ENCODE measurements at regions not wholly inside any gene's neighbourhood (a gene's known extent, or its start where the extent isn't known, plus 50 kb on each side); places are given as distances from the start of the nearest gene placed in this dataset.

- no peak for DNase-seq
Measured at GRCh38 chr3:72590732-72591221, 257.5 kb downstream of the SHQ1 start.

GRCh38 chr3:72587282-72587681, 261.0 kb downstream of the SHQ1 start:
- no peak for DNase-seq

DNA sequence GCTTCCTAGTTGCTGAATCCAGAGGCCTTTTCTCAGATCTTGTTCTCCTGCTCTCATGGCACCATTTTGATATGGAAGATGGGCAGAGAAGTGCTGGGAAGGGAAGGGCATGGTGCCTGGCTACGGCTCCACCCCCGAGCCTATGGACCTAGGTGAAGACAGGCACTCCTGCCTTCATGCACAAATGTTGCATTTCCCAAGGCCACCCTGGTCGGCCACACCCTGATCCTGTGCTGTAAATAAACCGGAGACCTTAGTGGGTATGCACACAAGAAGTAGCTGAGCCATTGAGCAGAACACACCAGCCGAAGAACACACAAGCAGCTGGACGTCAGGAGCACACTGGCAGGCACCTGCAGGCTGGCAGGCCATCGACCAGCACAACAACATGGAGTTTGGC, 261.6 kb downstream of the SHQ1 start:
- no peak for DNase-seq

- DNase-seq = no peak
Measured at GRCh38 chr3:72585966-72586365, 262.3 kb downstream of the SHQ1 start.

- no peak for DNase-seq
Measured at GRCh38 chr3:72584262-72584661, 264.0 kb downstream of the SHQ1 start.

DNA sequence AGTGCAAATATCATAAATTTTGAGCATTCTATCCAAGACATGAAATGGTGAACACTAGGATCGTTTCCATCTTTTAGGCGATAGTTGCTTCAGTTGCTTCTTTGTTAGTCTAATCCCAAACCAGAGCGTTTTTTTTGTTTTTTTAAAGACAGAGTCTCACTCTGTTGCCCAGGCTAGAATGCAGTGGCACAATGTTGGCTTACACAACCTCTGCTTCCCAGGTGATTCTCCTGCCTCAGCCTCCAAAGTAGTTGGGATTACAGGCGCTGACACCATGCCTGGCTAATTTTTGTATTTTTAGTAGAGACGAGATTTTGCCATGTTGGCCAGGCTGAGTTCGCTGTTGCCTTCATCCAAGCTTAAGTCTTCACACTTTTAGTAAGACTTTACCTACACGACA, 265.3 kb downstream of the SHQ1 start:
- no peak for DNase-seq

GRCh38 chr3:72582211-72582878, 265.9 kb downstream of the SHQ1 start:
- DNase-seq = peak; percentile 6

- DNase-seq = no peak
Measured at GRCh38 chr3:72580900-72581299, 267.3 kb downstream of the SHQ1 start.

DNA sequence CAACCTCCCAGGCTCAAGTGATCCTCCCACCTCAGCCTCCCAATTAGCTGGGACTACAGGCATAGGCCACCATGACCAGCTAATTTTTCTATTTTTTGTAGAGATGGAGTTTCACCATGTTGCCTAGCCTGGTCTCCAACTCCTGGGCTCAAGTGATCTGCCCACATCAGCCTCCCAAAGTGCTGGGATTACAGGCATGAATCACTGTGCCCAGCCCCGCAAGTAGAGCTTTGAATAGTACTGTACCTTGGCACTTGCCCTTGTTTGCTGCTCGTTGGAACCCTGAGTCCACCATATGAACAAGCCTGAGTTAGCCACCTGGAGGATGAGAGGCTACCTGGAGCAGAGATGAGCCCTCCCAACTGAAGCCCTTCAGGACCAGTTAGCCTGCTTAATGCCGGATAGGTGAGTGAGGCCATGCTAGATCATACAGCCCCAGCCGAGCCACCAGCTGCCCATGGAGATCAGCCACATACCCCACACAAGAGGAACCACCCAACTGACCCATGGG, 267.9 kb downstream of the SHQ1 start:
- DNase-seq = no peak

GRCh38 chr3:72579581-72580245, 268.5 kb downstream of the SHQ1 start:
- DNase-seq = no peak

DNA sequence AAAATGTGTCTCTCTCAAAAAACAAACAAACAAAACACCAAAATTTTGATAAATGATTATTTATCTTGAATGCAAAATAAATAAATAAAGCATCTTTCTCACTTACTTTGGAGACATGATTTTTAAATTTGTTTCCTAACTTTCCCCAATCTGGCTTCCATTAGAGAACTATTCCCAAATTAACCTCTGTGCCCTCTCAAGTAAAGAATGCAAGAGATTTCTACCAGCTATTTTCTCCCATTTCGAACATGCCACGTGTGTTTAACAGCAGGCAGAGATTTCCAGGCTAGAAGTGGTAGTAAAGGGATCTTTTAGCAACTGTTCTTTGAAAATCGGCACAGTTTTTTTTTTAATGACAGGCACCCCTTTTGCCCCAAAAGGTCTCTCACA, 269.1 kb downstream of the SHQ1 start:
- DNase-seq = no peak

DNA sequence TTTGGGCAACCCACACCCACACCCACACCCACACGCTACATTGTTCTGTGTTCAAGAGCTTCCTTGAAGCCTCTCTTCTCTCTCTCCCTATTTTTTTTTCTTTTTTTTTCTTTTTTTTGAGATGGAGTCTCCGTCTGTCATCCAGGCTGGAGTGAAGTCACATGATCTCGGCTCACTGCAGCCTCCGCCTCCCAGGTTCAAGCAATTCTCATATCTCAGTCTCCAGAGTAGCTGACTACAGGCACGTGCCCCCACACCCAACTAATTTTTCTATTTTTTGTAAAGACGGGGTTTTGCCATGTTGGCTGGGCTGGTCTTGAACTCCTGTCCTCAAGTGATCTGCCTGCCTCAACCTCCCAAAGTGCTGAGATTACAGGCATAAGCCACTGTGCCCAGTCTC, 271.1 kb downstream of the SHQ1 start:
- DNase-seq = no peak

- DNase-seq = no peak
Measured at GRCh38 chr3:72576563-72576962, 271.7 kb downstream of the SHQ1 start.

GRCh38 chr3:72574144-72574543, 274.1 kb downstream of the SHQ1 start:
- DNase-seq = no peak

- DNase-seq = no peak
Measured at GRCh38 chr3:72573051-72573450, 275.2 kb downstream of the SHQ1 start.

GRCh38 chr3:72572489-72573007, 275.7 kb downstream of the SHQ1 start:
- DNase-seq = no peak

- no peak for DNase-seq
Measured at GRCh38 chr3:72571638-72572114, 276.6 kb downstream of the SHQ1 start.

- DNase-seq = no peak
Measured at GRCh38 chr3:72571052-72571451, 277.2 kb downstream of the SHQ1 start.

DNA sequence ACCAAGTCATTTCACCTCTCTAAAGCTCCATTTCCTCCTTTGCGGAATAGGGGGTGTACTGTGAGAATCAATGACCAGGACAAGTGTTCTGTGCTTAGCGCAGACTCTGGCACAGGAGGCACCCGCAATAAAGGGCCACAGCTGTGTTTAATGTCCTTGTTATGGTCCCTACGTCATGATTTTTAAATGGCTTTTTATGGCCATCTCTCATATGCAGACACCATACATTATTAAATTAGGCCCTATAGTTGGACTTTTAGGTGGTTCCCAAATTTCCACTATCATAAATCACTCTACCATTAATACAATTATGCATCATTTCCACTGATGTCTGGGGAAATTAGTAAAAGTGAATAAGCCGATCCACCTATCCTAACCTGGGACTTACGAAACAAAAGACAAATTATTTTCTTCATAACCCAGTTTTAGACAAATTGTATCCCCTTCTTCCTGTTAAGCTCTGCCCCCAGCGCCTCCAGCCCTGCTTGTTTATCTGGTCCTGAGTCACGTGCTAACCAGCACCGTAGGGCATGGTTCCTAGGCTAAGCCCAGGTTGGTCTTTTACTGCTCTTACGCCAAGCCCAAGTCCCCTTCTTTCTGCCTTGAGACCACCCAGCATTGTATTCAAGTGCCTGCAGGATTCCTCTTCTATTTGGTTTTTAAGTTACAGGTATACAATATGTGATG, 278.3 kb downstream of the SHQ1 start:
- no peak for DNase-seq

GRCh38 chr3:72568083-72568482, 280.2 kb downstream of the SHQ1 start:
- no peak for DNase-seq

DNA sequence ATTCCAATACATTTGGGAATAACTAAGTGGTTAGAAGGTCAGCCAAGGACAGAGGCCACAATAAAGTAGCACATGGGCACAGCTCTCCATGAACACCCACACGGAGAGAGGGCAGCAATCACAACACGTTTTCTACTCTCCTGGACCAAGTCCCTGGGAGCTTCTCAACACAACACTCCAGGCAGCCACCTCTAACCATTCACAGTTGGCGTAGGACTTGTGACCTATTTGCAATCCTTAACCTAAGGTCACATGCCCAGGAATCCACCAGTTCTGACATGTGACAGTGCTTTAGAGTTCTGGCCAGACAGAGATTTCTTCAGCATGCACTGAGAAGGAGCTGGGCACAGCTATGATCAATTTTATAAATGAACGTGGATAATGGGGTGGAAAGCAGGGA, 280.8 kb downstream of the SHQ1 start:
- no peak for DNase-seq

GRCh38 chr3:72565593-72565992, 282.7 kb downstream of the SHQ1 start:
- DNase-seq = no peak

DNA sequence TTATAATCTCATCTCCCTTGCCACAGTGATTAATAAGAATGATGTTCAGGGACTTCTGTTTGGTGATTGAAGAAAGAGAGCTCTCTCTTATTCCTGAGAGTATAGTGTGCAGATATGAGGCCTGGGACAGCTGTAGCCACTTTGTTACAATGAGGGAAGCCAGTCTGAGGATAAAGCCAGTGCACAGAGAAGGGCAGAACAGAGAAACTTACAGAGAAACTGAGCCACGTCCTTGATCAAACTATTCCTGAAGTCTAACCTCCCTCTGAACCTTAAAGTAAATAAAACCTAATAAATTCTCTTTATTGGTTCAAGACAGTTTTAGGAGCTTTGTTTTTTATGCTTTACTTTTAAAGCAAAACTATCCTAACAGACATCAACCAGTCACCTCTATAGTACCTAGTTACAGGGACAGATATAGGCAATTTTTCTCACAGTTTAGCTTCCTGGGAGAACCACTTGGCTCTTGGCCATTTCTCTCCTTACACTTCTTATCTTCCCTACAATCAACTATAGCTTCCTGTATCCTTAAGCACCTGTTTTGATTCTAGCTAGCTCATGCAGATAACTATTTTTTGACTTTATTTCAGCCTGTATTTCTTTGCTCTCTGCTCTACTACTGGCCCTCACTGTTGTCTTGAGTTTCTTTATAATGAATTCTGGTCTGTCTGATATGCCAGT, 284.4 kb downstream of the SHQ1 start:
- DNase-seq = no peak
